GM21515 (cell line): ENCODE measurements at regions not wholly inside any gene's neighbourhood (a gene's known extent, or its start where the extent isn't known, plus 50 kb on each side); places are given as distances from the start of the nearest gene placed in this dataset.
A peak's percentile ranks its signal among the peaks of the same experiment; 100 is the strongest.
"Not testable (repeated sequence)": the region's sequence is repeated elsewhere in the genome, so short reads cannot be mapped to it uniquely, and the experiment has no call there.

ENCODE experiments used
- ATAC-seq: cut with Tn5 transposase; IDR thresholded peaks from one replicate; pipeline ENCODE4 v1.9.1; 2021; ENCODE audit not compliant: unreplicated experiment

GRCh38 chr5:155594270-155594669, 580.7 kb downstream of the KIF4B start:
- no peak for ATAC-seq

- ATAC-seq = no peak
Measured at GRCh38 chr5:155595791-155596190, 582.2 kb downstream of the KIF4B start.

GRCh38 chr5:155598552-155598951, 585.0 kb downstream of the KIF4B start:
- no peak for ATAC-seq

GRCh38 chr5:155605920-155606319, 592.4 kb downstream of the KIF4B start:
- no peak for ATAC-seq

- ATAC-seq = no peak
Measured at GRCh38 chr5:155616779-155617392, 603.3 kb downstream of the KIF4B start.

GRCh38 chr5:155619688-155620087, 606.1 kb downstream of the KIF4B start:
- ATAC-seq = no peak

- ATAC-seq = no peak
Measured at GRCh38 chr5:155620821-155621410, 607.4 kb downstream of the KIF4B start.

- no peak for ATAC-seq
Measured at GRCh38 chr5:155624597-155625241, 611.2 kb downstream of the KIF4B start.

GRCh38 chr5:155625315-155625714, 611.8 kb downstream of the KIF4B start:
- ATAC-seq = no peak

- no peak for ATAC-seq
Measured at GRCh38 chr5:155625897-155626543, 612.5 kb downstream of the KIF4B start.

GRCh38 chr5:155626592-155626991, 613.0 kb downstream of the KIF4B start:
- ATAC-seq = no peak

- no peak for ATAC-seq
Measured at GRCh38 chr5:155628346-155628745, 614.8 kb downstream of the KIF4B start.

- ATAC-seq = no peak
Measured at GRCh38 chr5:155629597-155629996, 616.0 kb downstream of the KIF4B start.

- no peak for ATAC-seq
Measured at GRCh38 chr5:155631116-155631515, 617.6 kb downstream of the KIF4B start.

GRCh38 chr5:155633338-155633957, 619.9 kb downstream of the KIF4B start:
- no peak for ATAC-seq

GRCh38 chr5:155649666-155650065, 636.1 kb downstream of the KIF4B start:
- ATAC-seq = no peak

- ATAC-seq = no peak
Measured at GRCh38 chr5:155655569-155655968, 642.0 kb downstream of the KIF4B start.

GRCh38 chr5:155661859-155662258, 648.3 kb downstream of the KIF4B start:
- no peak for ATAC-seq

- ATAC-seq = no peak
Measured at GRCh38 chr5:155665361-155665760, 651.8 kb downstream of the KIF4B start.

- not testable (repeated sequence) for ATAC-seq
Measured at GRCh38 chr5:155672001-155672400, 655.0 kb upstream of the SGCD start.

- ATAC-seq = peak; percentile 90
Measured at GRCh38 chr5:155676967-155677366, 650.0 kb upstream of the SGCD start.

GRCh38 chr5:155678371-155678770, 648.6 kb upstream of the SGCD start:
- no peak for ATAC-seq
